OCI-LY7 (cell line): ENCODE measurements at regions not wholly inside any gene's neighbourhood (a gene's known extent, or its start where the extent isn't known, plus 50 kb on each side); places are given as distances from the start of the nearest gene placed in this dataset.

Source experiments
- CTCF ChIP-seq: fragments of 200-600 bp; sonication (generic); conservative IDR thresholded peaks from 2 replicates; pipeline ENCODE4 v1.5.1; 2014; ENCODE audit warnings: mild to moderate bottlenecking, antibody characterized with exemption, low read length, moderate library complexity, mixed read lengths
- EZH2phosphoT487 ChIP-seq: fragments of 200-600 bp; sonication (generic); IDR thresholded peaks from 2 replicates; pipeline ENCODE4 v1.6.1; 2018; ENCODE audit warnings: low read depth, borderline replicate concordance, mild to moderate bottlenecking, mixed run types, antibody characterized with exemption, low read length, moderate library complexity, mixed read lengths

- TF ChIP-seq CTCF, result no peak
- no peak for TF ChIP-seq EZH2phosphoT487
Measured at GRCh38 chr2:52995424-52995823, 772.2 kb upstream of the CHAC2 start.
